Embryonic facial prominence (tissue), 1 donor: ENCODE measurements at regions not wholly inside any gene's neighbourhood (a gene's known extent, or its start where the extent isn't known, plus 50 kb on each side); places are given as distances from the start of the nearest gene placed in this dataset.

Experiments
- DNase-seq: peaks from one replicate; pipeline ENCODE4 v3.0.0-alpha.2; 2016; ENCODE audit errors: extremely low spot score

- no peak for DNase-seq
Observed at GRCh38 chr21:27082431-27083010, 115.6 kb upstream of the ADAMTS5 start.

GRCh38 chr21:27079636-27080240 is 112.8 kb upstream of the ADAMTS5 start:
- DNase-seq: no peak

GRCh38 chr21:27078915-27079314 is 112.0 kb upstream of the ADAMTS5 start:
- no peak for DNase-seq

DNA sequence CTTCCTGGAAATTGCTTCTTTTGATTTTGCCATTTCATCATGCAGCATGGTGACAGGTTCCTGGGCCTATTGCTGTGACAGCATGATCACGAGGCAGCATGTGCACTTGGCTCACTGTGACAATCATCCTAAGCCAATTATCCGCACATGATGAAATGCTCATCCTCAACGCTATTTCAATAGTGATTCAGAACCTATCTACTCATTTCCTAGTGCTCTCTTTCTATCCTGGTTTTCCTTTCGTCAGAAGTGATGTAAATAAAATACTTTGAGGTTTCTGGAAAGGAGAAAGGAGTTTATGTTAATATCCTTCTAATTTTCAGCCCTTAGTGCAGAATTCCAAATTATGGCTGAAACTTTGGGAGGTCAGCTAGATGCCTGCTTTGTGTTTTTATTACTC is 110.6 kb upstream of the ADAMTS5 start:
- no peak for DNase-seq

GRCh38 chr21:27076025-27076424 is 109.1 kb upstream of the ADAMTS5 start:
- no peak for DNase-seq

- no peak for DNase-seq
Observed at GRCh38 chr21:27070861-27071670, 104.2 kb upstream of the ADAMTS5 start.

DNA sequence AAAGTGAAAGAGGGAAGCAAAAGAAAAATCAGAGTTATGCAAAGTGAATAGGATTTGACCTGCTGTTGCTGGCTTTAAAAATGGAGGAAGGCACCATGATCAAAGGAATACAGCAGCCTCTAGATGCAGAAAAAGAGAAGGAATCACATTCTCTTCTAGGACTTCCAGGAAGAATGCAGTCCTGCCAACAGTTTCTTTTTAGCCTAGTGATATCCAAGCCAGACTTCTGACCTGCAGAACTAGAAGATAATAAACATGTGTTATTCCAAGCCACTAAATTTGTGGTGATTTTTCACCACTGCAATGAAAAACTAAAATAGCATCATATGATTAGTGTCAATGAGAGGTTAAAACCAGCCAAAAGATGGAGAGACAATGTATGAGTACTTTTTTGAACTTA is 101.9 kb upstream of the ADAMTS5 start:
- DNase-seq: no peak

DNA sequence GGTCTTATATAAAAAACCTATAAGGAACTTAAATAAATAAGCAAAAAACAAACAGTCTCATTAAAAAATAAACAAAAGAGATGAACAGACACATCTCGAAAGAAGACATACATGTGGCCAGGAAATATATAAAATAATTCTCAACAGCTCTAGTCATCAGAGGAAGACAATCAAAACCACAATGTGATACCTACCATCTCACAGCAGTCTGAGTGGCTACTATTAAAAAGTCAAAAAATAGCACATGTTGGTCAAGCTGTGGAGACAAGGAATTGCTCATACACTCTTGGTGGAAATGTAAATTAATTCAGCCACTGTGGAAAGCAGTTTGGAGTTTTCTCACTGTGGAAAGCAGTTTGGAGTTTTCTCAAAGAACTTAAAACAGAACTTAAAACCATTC is 100.3 kb upstream of the ADAMTS5 start:
- DNase-seq: no peak

DNA sequence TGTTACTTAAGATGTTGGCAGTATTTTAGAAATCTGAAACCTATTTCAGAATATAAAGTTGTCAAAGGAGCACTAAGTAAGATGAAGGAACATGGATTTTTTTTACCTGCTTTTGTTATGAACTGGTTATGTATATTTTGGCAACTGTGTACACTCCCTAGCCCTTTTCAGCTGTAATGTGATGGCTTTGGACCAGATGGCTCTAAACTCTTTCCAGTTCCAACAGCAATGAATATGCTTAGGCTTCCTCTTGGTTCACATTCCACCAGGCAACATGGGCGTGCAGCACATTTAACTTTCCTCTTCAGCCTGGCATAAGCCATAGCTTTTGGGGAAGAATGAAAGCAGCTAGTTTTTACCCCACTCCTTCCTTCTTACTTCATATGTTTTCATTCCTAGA is 95.6 kb upstream of the ADAMTS5 start:
- no peak for DNase-seq

GRCh38 chr21:27061770-27062169 is 94.9 kb upstream of the ADAMTS5 start:
- no peak for DNase-seq

- DNase-seq: no peak
Observed at GRCh38 chr21:27060190-27060589, 93.3 kb upstream of the ADAMTS5 start.

- no peak for DNase-seq
Observed at GRCh38 chr21:27058673-27059605, 92.1 kb upstream of the ADAMTS5 start.

GRCh38 chr21:27057997-27058396 is 91.1 kb upstream of the ADAMTS5 start:
- no peak for DNase-seq

GRCh38 chr21:27047658-27048314 is 80.9 kb upstream of the ADAMTS5 start:
- peak; percentile 33 for DNase-seq

- no peak for DNase-seq
Observed at GRCh38 chr21:27047283-27047657, 80.4 kb upstream of the ADAMTS5 start.

DNA sequence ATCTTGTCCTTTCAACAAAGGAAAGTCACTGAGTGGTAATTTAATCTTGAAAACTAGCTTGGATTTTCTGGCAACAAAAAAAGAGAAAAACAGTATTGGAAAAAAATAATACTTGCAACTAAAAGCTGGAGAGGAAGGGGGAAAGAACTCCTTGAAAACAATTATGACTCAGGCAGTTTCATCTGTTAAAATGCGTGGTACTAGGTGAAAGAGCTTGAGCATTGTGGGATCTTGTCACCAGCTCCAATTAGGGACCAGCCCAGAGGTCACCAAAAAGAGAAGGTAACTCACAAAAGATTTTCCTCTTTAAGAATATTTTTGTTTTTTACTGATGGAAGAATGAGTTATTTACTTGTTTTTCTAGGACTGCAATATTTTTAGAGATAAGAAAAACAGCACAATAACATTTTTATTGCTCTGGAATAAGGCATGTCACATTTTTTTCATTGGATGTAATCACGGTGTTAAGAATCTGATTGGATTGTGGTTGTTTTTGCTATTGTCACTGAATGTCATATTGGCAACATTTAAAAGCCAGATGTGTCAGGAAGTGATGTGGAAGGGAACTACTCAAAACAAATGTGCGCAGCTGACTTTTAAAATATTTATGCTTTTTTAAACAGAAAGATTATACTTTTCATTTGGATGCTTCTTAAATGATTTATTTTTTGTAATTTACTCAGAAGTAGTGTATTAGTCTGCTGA is 78.5 kb upstream of the ADAMTS5 start:
- no peak for DNase-seq

DNA sequence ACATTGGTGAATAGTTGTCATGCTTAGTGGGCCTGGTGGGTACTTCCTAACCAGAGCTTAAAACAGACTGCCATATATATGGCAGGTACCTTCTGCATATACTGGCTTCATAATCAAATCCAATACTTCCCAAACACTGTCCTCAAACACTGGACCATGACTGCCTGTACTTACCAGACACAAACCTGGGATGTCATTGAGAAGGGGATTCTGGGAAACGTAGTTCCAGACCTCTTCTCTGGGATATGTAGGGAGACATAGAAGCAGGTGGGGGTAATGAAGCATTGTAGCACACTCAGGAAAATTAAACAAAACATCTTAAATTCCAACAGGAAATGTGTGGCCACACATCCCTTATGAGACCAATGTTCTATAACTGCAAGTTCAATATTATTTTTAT is 76.5 kb upstream of the ADAMTS5 start:
- DNase-seq: no peak

GRCh38 chr21:27040738-27041469 is 74.0 kb upstream of the ADAMTS5 start:
- no peak for DNase-seq

DNA sequence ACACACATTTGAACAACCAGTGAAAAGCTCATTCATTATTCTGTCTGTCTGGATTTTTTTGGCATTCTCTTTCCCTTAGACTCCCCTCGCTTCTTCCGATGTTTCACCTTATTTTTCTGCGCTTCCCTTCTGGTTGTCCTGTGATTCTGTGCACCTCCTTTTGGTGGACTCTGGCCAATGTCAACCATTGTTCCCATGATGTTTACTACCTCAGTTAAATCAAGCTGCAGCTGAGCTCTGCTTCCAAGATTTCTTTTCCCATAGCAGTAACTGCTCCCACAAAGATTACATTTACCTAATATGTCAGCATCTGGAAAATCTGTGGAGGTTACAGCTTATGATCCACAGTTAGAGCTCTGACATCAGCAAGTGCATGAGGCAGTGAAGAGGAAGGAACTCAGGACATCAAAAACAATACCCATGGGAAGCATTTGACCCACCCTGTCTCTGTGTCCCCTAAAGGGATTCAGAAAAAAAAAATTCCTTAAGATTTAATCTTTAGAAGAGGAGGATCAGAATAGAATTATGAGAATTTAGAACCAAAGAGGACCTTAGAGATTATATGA is 69.9 kb upstream of the ADAMTS5 start:
- no peak for DNase-seq

GRCh38 chr21:27035791-27036190 is 68.9 kb upstream of the ADAMTS5 start:
- DNase-seq: no peak
